Common myeloid progenitor, CD34-positive (primary cell): ENCODE measurements at regions not wholly inside any gene's neighbourhood (a gene's known extent, or its start where the extent isn't known, plus 50 kb on each side); places are given as distances from the start of the nearest gene placed in this dataset.

ENCODE experiments used
- CTCF ChIA-PET: fragments of 350-600 bp; sonication (Branson Sonifier 250); formaldehyde crosslinking; loops from one replicate; lab custom pipeline; 2021; ENCODE audit warnings: antibody characterized with exemption; lab: Charles Lee
- POLR2A ChIA-PET: fragments of 350-600 bp; sonication (Branson Sonifier 250); formaldehyde crosslinking; loops from one replicate; lab custom pipeline; 2021; ENCODE audit warnings: antibody characterized with exemption; lab: Charles Lee
- DNase-seq, 3 donors: peaks; one replicate each; pipeline versions ENCODE4 v3.0.0 to v3.0.0-alpha.2; 2013
- H3K27ac ChIP-seq, 2 experiments: 1 replicate in 1 of 2; 2 replicates in 1 of 2; pipeline ENCODE4 v1.7.0; 2013; ENCODE audit warnings: inconsistent platforms in 2 of 2, low read length in 2 of 2, mild to moderate bottlenecking in 2 of 2, low read depth in 1 of 2, moderate library complexity in 1 of 2; ENCODE audit not compliant: severe bottlenecking in 2 of 2, insufficient read depth in 1 of 2, poor library complexity in 1 of 2
- H3K27me3 ChIP-seq, 5 experiments: replicated peaks in 2 of 5; 1 replicate in 3 of 5; 2 replicates in 2 of 5; pipeline versions ENCODE4 v1.6.1 to v1.7.0; 2013; ENCODE audit warnings: low read length in 4 of 5, mild to moderate bottlenecking in 2 of 5, moderate library complexity in 2 of 5, inconsistent platforms in 1 of 5; ENCODE audit not compliant: insufficient read depth in 5 of 5, control insufficient read depth in 4 of 5
- H3K36me3 ChIP-seq, 4 experiments: 1 replicate in 2 of 4; 2 replicates in 2 of 4; pipeline versions ENCODE4 v1.6.1 to v1.7.0; 2013; ENCODE audit warnings: low read length in 3 of 4, control low read depth in 1 of 4, mild to moderate bottlenecking in 1 of 4; ENCODE audit not compliant: control insufficient read depth in 4 of 4, insufficient read depth in 4 of 4
- H3K4me1 ChIP-seq, 4 experiments: 1 replicate in 3 of 4; 2 replicates in 1 of 4; pipeline versions ENCODE4 v1.6.1 to v1.7.1; 2013; ENCODE audit warnings: low read length in 3 of 4, mild to moderate bottlenecking in 3 of 4, control low read depth in 1 of 4, inconsistent platforms in 1 of 4, moderate library complexity in 1 of 4; ENCODE audit not compliant: control insufficient read depth in 4 of 4, insufficient read depth in 4 of 4; ENCODE audit errors: control extremely low read depth in 1 of 4
- H3K4me3 ChIP-seq, 7 experiments: 1 replicate in 4 of 7; 2 replicates in 3 of 7; pipeline versions ENCODE4 v1.5.1 to v1.7.0; 2013; ENCODE audit warnings: mild to moderate bottlenecking in 7 of 7, low read length in 6 of 7, moderate library complexity in 6 of 7, inconsistent platforms in 2 of 7, low read depth in 2 of 7, control low read depth in 1 of 7; ENCODE audit not compliant: insufficient read depth in 4 of 7, control insufficient read depth in 1 of 7; ENCODE audit errors: extremely low read depth in 1 of 7
- H3K9me3 ChIP-seq, 5 experiments: 1 replicate in 4 of 5; 2 replicates in 1 of 5; pipeline versions ENCODE4 v1.6.1 to v1.7.1; 2013; ENCODE audit warnings: low read length in 4 of 5, mild to moderate bottlenecking in 2 of 5, inconsistent platforms in 1 of 5, low read depth in 1 of 5, moderate library complexity in 1 of 5; ENCODE audit not compliant: control insufficient read depth in 4 of 5, insufficient read depth in 2 of 5; ENCODE audit errors: control extremely low read depth in 1 of 5
- WGBS: methylation state at CpG from one replicate; pipeline ENCODE4 v1.1.5; 2013; ENCODE audit not compliant: insufficient coverage; 5-methylcytosine and 5-hydroxymethylcytosine counted together

DNA sequence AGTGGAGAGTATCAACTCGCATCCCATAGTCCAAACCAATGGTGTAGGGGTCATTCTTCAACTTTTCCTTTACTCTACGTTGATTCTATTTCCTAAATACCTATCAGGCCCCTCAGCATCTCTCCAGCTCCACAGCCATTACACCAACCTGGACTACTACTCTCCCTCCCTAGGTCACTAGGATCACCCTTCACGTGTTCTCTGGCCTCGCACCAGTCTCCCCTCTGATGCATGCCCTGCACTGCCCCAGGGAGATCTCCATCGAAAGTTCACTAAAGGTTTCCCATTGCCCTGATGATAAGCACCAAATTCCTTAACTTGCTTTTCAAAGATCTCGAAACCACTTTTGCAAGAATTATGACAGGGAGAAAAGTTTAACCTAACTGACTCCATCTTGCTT, 421.5 kb downstream of the TSHZ3 start:
- H3K27me3 ChIP-seq, result peaks cover 0 to 7% (median 2%) of the 10 kb centered on the region in 5 experiments
- 86% methylated on average over 5 of the region's 6 CpGs for WGBS
- H3K4me3 ChIP-seq, result no peak overlapping the region
- H3K4me1 ChIP-seq, result no peaks in the 10 kb centered on the region
- ChIA-PET POLR2A (no interaction called here), CTCF (no interaction called here)
- no peak for DNase-seq
- H3K9me3 ChIP-seq, result peaks cover 0 to 17% (median 11%) of the 10 kb centered on the region in 5 experiments
- H3K36me3 ChIP-seq, result no peaks in the 10 kb centered on the region
- H3K27ac ChIP-seq, result no peak overlapping the region

DNA sequence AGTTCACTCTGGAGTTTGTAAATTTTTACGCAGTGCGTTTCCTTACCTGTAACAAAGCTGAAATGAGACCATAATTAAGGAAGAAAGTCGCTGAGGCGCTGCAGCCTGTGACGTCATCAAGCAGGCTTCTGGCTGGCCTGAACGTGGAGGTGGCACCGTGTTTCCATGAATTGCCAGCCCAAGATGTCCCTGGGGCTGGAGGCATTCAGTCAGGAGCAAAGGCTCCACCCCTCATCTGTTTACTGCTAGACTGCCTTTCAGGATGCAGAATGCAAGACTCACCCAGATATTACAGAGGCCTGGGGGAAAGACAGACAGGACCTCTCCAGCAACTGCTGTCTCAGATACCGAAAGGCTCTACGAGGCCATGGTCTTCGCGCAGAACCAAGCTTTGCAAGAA, 424.6 kb downstream of the TSHZ3 start:
- Histone ChIP-seq H3K4me3 (no peak overlapping the region), H3K27ac (no peak overlapping the region), H3K27me3 (peaks cover 0 to 10% (median 5%) of the 10 kb centered on the region in 5 experiments), H3K36me3 (no peaks in the 10 kb centered on the region), H3K4me1 (no peaks in the 10 kb centered on the region), H3K9me3 (peaks cover 0 to 17% (median 7%) of the 10 kb centered on the region in 5 experiments)
- 84% methylated on average over 11 of the region's 11 CpGs for WGBS
- POLR2A ChIA-PET, result no interaction called here
- no peak for DNase-seq
- CTCF ChIA-PET, result no interaction called here

- Histone ChIP-seq H3K4me1 (no peaks in the 10 kb centered on the region), H3K9me3 (peaks cover 0 to 17% (median 7%) of the 10 kb centered on the region in 5 experiments), H3K36me3 (no peaks in the 10 kb centered on the region), H3K27me3 (peaks cover 0 to 11% (median 5%) of the 10 kb centered on the region in 5 experiments), H3K4me3 (no peak overlapping the region), H3K27ac (no peak overlapping the region)
- ChIA-PET POLR2A (no interaction called here), CTCF (no interaction called here)
- no peak for DNase-seq
- 79% methylated on average over 6 of the region's 11 CpGs for WGBS
These were observed 425.1 kb downstream of the TSHZ3 start for GRCh38 chr19:30924069-30924636.

DNA sequence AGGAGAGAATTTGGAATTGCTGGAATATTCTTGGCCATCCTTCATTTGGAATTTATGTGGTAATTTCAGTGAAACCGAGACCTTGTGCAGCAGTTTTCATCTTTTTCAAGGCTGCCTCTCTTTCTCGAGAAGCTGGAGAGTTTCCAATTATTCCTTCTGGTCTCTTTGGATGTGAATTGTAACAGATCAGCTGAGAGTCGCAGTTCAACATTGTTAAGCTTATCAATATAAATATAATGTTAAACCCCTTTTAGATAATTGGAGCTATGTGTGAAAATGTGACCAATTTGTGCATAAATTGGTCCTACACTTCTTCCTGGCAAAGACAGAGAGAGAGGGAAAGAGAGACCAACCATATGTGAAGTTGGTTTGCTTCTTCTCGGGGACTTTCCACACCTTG, 425.6 kb downstream of the TSHZ3 start:
- peaks cover 0 to 13% (median 6%) of the 10 kb centered on the region in 5 experiments for H3K9me3 ChIP-seq
- no peaks in the 10 kb centered on the region for H3K36me3 ChIP-seq
- H3K27ac ChIP-seq, result no peak overlapping the region
- no peaks in the 10 kb centered on the region for H3K4me1 ChIP-seq
- H3K4me3 ChIP-seq, result no peak overlapping the region
- no peak for DNase-seq
- CTCF ChIA-PET, result no interaction called here
- peaks cover 0 to 12% (median 5%) of the 10 kb centered on the region in 5 experiments for H3K27me3 ChIP-seq
- WGBS, result 71% methylated on average over 1 of the region's 4 CpGs
- POLR2A ChIA-PET, result no interaction called here

DNA sequence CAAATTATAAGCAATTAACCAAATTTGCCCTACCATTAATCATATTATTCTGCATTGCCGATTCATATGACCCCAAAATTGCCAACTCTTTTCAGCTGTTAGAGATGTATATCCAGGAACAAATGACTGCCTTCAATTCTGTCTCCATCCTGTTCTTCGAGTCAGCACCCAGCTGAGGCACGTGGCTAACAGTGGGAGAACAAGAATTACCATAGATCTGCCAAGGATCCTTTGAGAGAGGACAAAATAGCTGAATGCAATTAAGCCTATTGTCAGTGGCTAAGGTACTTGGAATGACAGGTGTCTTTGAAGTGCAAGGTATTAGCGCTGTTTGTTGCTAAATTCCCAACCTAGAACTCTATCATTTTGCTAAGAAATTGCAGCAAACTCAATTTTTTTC, 426.1 kb downstream of the TSHZ3 start:
- no peak for DNase-seq
- no peaks in the 10 kb centered on the region for H3K4me1 ChIP-seq
- no peak overlapping the region for H3K4me3 ChIP-seq
- H3K27ac ChIP-seq, result no peak overlapping the region
- peaks cover 0 to 12% (median 5%) of the 10 kb centered on the region in 5 experiments for H3K27me3 ChIP-seq
- 73% methylated on average over 3 of the region's 4 CpGs for WGBS
- peaks cover 0 to 8% (median 3%) of the 10 kb centered on the region in 5 experiments for H3K9me3 ChIP-seq
- H3K36me3 ChIP-seq, result no peaks in the 10 kb centered on the region
- CTCF ChIA-PET, result interaction anchor here (0.6 kb wide), 1 partner anchor 63 kb away, joined by 3 read pairs; no protein-coding TSS in a partner anchor
- POLR2A ChIA-PET, result no interaction called here

DNA sequence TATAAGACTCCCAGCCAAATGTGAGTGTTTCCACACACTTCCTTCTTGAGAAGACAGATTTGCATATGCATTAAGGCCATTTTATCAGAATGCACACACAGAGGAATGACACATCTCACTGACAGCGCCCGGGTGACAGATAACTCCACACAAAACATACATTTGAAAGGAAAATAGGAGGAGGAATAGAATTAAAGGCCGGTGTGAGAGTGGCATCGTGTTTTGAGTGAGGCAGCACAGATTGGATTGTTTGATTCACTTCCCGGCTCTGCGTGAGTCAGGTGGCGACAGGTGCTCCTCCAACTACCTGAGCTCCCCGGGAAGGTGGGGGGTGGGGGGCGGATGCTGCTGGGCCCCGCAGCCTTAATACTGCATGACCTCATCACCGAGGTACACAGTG, 429.0 kb downstream of the TSHZ3 start:
- Histone ChIP-seq H3K9me3 (no peaks in the 10 kb centered on the region), H3K4me3 (no peak overlapping the region), H3K4me1 (no peaks in the 10 kb centered on the region), H3K36me3 (no peaks in the 10 kb centered on the region), H3K27ac (no peak overlapping the region), H3K27me3 (peaks cover 0 to 8% (median 5%) of the 10 kb centered on the region in 5 experiments)
- ChIA-PET POLR2A (no interaction called here), CTCF (interaction anchor here (0.6 to 1.0 kb wide), 2 partner anchors 83 to 133 kb away, joined by 3 read pairs; no protein-coding TSS in a partner anchor)
- 80% methylated on average over 9 of the region's 11 CpGs for WGBS
- DNase-seq, result no peak

DNA sequence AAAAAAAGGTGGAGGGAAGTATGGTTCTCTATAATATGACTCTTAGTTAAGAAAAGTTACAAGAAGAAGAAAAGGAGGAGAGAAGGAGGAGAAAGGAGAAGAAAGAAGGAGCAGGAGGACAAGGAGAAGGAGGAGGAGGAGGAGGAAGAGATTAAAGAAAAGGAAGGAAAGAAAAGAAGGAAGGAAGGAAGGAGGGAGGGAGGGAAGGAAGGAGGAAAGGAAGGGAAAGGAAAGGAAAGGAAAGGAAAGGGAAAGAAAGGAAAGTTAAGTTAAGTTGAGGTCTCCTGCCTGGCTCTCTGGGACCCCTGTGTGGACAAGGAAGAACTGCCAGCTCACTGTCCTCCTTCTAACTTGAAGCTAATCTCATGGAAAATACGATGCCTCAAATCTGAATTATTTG, 429.5 kb downstream of the TSHZ3 start:
- Histone ChIP-seq H3K27ac (no peak overlapping the region), H3K36me3 (no peaks in the 10 kb centered on the region), H3K4me1 (no peaks in the 10 kb centered on the region), H3K9me3 (no peaks in the 10 kb centered on the region), H3K27me3 (peaks cover 0 to 8% (median 5%) of the 10 kb centered on the region in 5 experiments), H3K4me3 (no peak overlapping the region)
- WGBS, result no CpG with 5 or more reads among the region's 1 CpG
- CTCF ChIA-PET, result no interaction called here
- POLR2A ChIA-PET, result no interaction called here
- no peak for DNase-seq
